HepG2 (cell line): ENCODE measurements at regions not wholly inside any gene's neighbourhood (a gene's known extent, or its start where the extent isn't known, plus 50 kb on each side); places are given as distances from the start of the nearest gene placed in this dataset.

Experiments used
- ATAC-seq: fragments of 200-7000 bp; cut with Tn5 transposase; 3 replicates; pipeline ENCODE4 v1.9.1; 2020; ENCODE audit warnings: mild to moderate bottlenecking, moderate library complexity
- BruUV-seq: library from RNA; stranded (reverse); fragments of 400-500 nt; replicated peaks from 2 replicates; lab custom pipeline; 2021; lab: Mats Ljungman, UMichigan
- CTCF ChIA-PET: fragments of 300-600 bp; formaldehyde crosslinking; extraction: SDS; loops from one replicate; lab custom pipeline; 2021; ENCODE audit warnings: low total read pairs, inconsistent platforms, low intra/inter-chr PET ratio; lab: Yijun Ruan, JAX
- POLR2A ChIA-PET: fragments of 350-600 bp; sonication (Branson Sonifier 250); formaldehyde crosslinking; loops from one replicate; lab custom pipeline; 2020; ENCODE audit warnings: antibody characterized with exemption, inconsistent platforms; lab: Yijun Ruan, JAX
- DNase-seq: peaks from one replicate; pipeline ENCODE4 v3.0.0-alpha.2; 2015; ENCODE audit warnings: low spot score
- FAIRE-seq: peaks from 3 replicates; lab custom pipeline; 2011; peaks lifted over from hg19 to GRCh38; lab: Jason Lieb, UNC
- H2AFZ ChIP-seq: one replicate; pipeline ENCODE4 v1.6.1; 2011; ENCODE audit warnings: low read length, inconsistent platforms
- H3K27ac ChIP-seq: fragments of 300-600 bp; 3 replicates; pipeline ENCODE4 v1.8.0; 2011; ENCODE audit warnings: mixed run types, mild to moderate bottlenecking, mixed read lengths, low read length, inconsistent platforms; ENCODE audit not compliant: insufficient read depth; ENCODE audit errors: extremely low read length
- H3K27me3 ChIP-seq, 2 experiments: fragments of 200-600 bp in 1 of 2; 2 replicates in 1 of 2; 3 replicates in 1 of 2; pipeline versions ENCODE4 v1.6.0 to v1.8.0; 2011; ENCODE audit warnings: low read length in 2 of 2, mild to moderate bottlenecking in 2 of 2, moderate library complexity in 2 of 2, inconsistent platforms in 1 of 2; ENCODE audit not compliant: insufficient read depth in 2 of 2, control insufficient read depth in 1 of 2
- H3K36me3 ChIP-seq, 2 experiments: fragments of 200-600 bp in 1 of 2; replicated peaks in 1 of 2; 2 replicates in 1 of 2; 3 replicates in 1 of 2; pipeline versions ENCODE4 v1.5.1 to v1.8.0; 2011; ENCODE audit warnings: low read length in 2 of 2, inconsistent platforms in 1 of 2; ENCODE audit not compliant: insufficient read depth in 2 of 2, control insufficient read depth in 1 of 2
- H3K4me1 ChIP-seq: 2 replicates; pipeline ENCODE4 v1.5.1; 2012; ENCODE audit warnings: low read length, inconsistent platforms; ENCODE audit not compliant: insufficient read depth
- H3K4me2 ChIP-seq: 2 replicates; pipeline ENCODE4 v1.6.0; 2011; ENCODE audit warnings: low read depth, low read length, inconsistent platforms
- H3K4me3 ChIP-seq, 3 experiments: fragments of 200-600 bp in 1 of 3; sonication (generic), shearing (Covaris generic) in 1 of 3; replicated peaks in 1 of 3; 2 replicates each; pipeline ENCODE4 v1.5.1; 2011 to 2016; ENCODE audit warnings: low read length in 3 of 3, inconsistent platforms in 2 of 3, low read depth in 2 of 3, mild to moderate bottlenecking in 2 of 3, control low read depth in 1 of 3, mixed read lengths in 1 of 3; ENCODE audit not compliant: insufficient read depth in 1 of 3
- H3K79me2 ChIP-seq: one replicate; pipeline ENCODE4 v1.6.1; 2011; ENCODE audit warnings: low read length, inconsistent platforms; ENCODE audit not compliant: insufficient read depth
- H3K9ac ChIP-seq: 2 replicates; pipeline ENCODE4 v1.6.0; 2011; ENCODE audit warnings: mild to moderate bottlenecking, low read depth, low read length, inconsistent platforms; ENCODE audit not compliant: insufficient read depth
- H3K9me3 ChIP-seq: 2 replicates; pipeline ENCODE4 v1.5.1; 2012; ENCODE audit warnings: mild to moderate bottlenecking, low read length
- H4K20me1 ChIP-seq: 2 replicates; pipeline ENCODE4 v1.6.0; 2011; ENCODE audit warnings: inconsistent platforms, mild to moderate bottlenecking, low read length, moderate library complexity; ENCODE audit not compliant: insufficient read depth
- DBP ChIP-seq: sonication (generic); formaldehyde crosslinking; IDR thresholded peaks from 2 replicates; pipeline ENCODE4 v1.4.0; 2020; ENCODE audit warnings: missing genetic modification reagents; ENCODE audit errors: not compliant biosample characterization
- EZH2 ChIP-seq: conservative IDR thresholded peaks from 2 replicates; pipeline ENCODE4 v1.6.1; 2012; ENCODE audit warnings: mild to moderate bottlenecking, low read depth, low read length, moderate library complexity
- GPN1 ChIP-seq: sonication (generic); formaldehyde crosslinking; IDR thresholded peaks from 2 replicates; pipeline ENCODE4 v1.5.1; 2020; ENCODE audit warnings: missing genetic modification reagents, borderline replicate concordance
- HHEX ChIP-seq: IDR thresholded peaks from 2 replicates; pipeline ENCODE4 v1.6.1; 2016; ENCODE audit warnings: control low read depth
- HOMEZ ChIP-seq: IDR thresholded peaks from 2 replicates; pipeline ENCODE4 v1.6.1; 2016; ENCODE audit warnings: low read depth
- MIXL1 ChIP-seq: IDR thresholded peaks from 2 replicates; pipeline ENCODE4 v1.6.1; 2016
- NR3C1 ChIP-seq: sonication (generic); formaldehyde crosslinking; IDR thresholded peaks from 2 replicates; pipeline ENCODE4 v1.4.0; 2020; ENCODE audit warnings: missing genetic modification reagents
- RORA ChIP-seq: sonication (generic); formaldehyde crosslinking; IDR thresholded peaks from 2 replicates; pipeline ENCODE4 v1.5.0; 2020; ENCODE audit warnings: mild to moderate bottlenecking, missing genetic modification reagents, moderate library complexity
- SIN3A ChIP-seq: IDR thresholded peaks from 2 replicates; pipeline ENCODE4 v1.6.1; 2011; ENCODE audit warnings: low read depth, mild to moderate bottlenecking, control low read depth, low read length, borderline replicate concordance
- SKI ChIP-seq: fragments of 450-650 bp; IDR thresholded peaks from one replicate; pipeline ENCODE4 v1.6.1; 2018; ENCODE audit warnings: mild to moderate bottlenecking; ENCODE audit not compliant: partially characterized antibody
- SMYD3 ChIP-seq: sonication (generic); formaldehyde crosslinking; IDR thresholded peaks from 2 replicates; pipeline ENCODE4 v1.8.1; 2023; ENCODE audit warnings: mild to moderate bottlenecking, missing genetic modification reagents
- SP140L ChIP-seq: sonication (generic); formaldehyde crosslinking; IDR thresholded peaks from 2 replicates; pipeline ENCODE4 v1.4.0; 2020; ENCODE audit warnings: missing genetic modification reagents, borderline replicate concordance
- TEAD3 ChIP-seq: optimal IDR thresholded peaks from 2 replicates; pipeline ENCODE3; 2016; ENCODE audit warnings: borderline replicate concordance
- XBP1 ChIP-seq: sonication (generic); formaldehyde crosslinking; IDR thresholded peaks from 2 replicates; pipeline ENCODE4 v1.5.0; 2020; ENCODE audit warnings: missing genetic modification reagents
- ZKSCAN5 ChIP-seq: sonication (generic); formaldehyde crosslinking; IDR thresholded peaks from 2 replicates; pipeline ENCODE4 v1.5.1; 2020; ENCODE audit warnings: mild to moderate bottlenecking, missing genetic modification reagents
- ZMYM4 ChIP-seq: sonication (generic); formaldehyde crosslinking; IDR thresholded peaks from 2 replicates; pipeline ENCODE4 v1.8.1; 2023; ENCODE audit warnings: mild to moderate bottlenecking, missing genetic modification reagents
- ZNF207 ChIP-seq: fragments of 450-650 bp; IDR thresholded peaks from 2 replicates; pipeline ENCODE4 v1.6.1; 2016; ENCODE audit warnings: antibody characterized with exemption, borderline replicate concordance
- ZNF446 ChIP-seq: sonication (generic); formaldehyde crosslinking; IDR thresholded peaks from 2 replicates; pipeline ENCODE4 v1.5.0; 2020; ENCODE audit warnings: mild to moderate bottlenecking, missing genetic modification reagents
- ZNF460 ChIP-seq: sonication (generic); formaldehyde crosslinking; IDR thresholded peaks from 2 replicates; pipeline ENCODE4 v1.5.1; 2020; ENCODE audit warnings: missing genetic modification reagents, mild to moderate bottlenecking, borderline replicate concordance
- ZNF780A ChIP-seq: sonication (generic); formaldehyde crosslinking; IDR thresholded peaks from 2 replicates; pipeline ENCODE4 v1.8.0; 2022; ENCODE audit warnings: mild to moderate bottlenecking, missing genetic modification reagents, moderate library complexity
- ZNF850 ChIP-seq: sonication (generic); formaldehyde crosslinking; conservative IDR thresholded peaks from 2 replicates; pipeline ENCODE4 v1.9.0; 2021; ENCODE audit warnings: mild to moderate bottlenecking, missing genetic modification reagents
- WGBS: methylation state at CpG from one replicate; pipeline ENCODE4 v1.1.6; 2017; ENCODE audit warnings: low lambda C conversion rate; 5-methylcytosine and 5-hydroxymethylcytosine counted together
- in situ Hi-C: cut with HindIII; loops from 2 replicates; pipeline ENCODE4 v1.10.0; 2017; ENCODE audit warnings: low pct_unique_long_range_greater_than_20kb; ENCODE audit not compliant: extremely low pct_ligation_motif_present
- intact Hi-C: fragments of 100-400 bp; cut with micrococcal nuclease; formaldehyde crosslinking; loops from one replicate; pipeline ENCODE4 v1.10.0; 2022; ENCODE audit not compliant: unreplicated experiment

GRCh38 chr5:28516722-28517121 lies 1478.3 kb upstream of the CDH9 start:
- H3K9me3 ChIP-seq, result no peaks in the 10 kb centered on the region
- TF ChIP-seq ZMYM4 (no peak), ZNF780A (CRISPR knock-in tag) (no peak), MIXL1 (CRISPR knock-in tag) (no peak), ZNF207 (no peak), SMYD3 (CRISPR knock-in tag) (no peak), NR3C1 (no peak), SKI (no peak), ZKSCAN5 (CRISPR knock-in tag) (no peak), GPN1 (no peak), ZNF850 (CRISPR knock-in tag) (no peak)

GRCh38 chr5:28512648-28513047 lies 1474.3 kb upstream of the CDH9 start:
- DNase-seq, result no peak
- H3K9ac ChIP-seq, result no peak overlapping the region
- no peak overlapping the region for H3K4me3 ChIP-seq
- 2% methylated on average over 4 of the region's 4 CpGs for WGBS
- TF ChIP-seq DBP (CRISPR knock-in tag), result no peak
- TF ChIP-seq XBP1 (CRISPR knock-in tag), result no peak
- no peak for TF ChIP-seq RORA (CRISPR knock-in tag)
- no peak for TF ChIP-seq HHEX (CRISPR knock-in tag)
- no peak for TF ChIP-seq EZH2
- TF ChIP-seq TEAD3 (CRISPR knock-in tag), result no peak
- TF ChIP-seq ZNF446 (CRISPR knock-in tag), result no peak
- TF ChIP-seq SIN3A, result no peak
- TF ChIP-seq HOMEZ (CRISPR knock-in tag), result no peak
- TF ChIP-seq SP140L (CRISPR knock-in tag), result no peak
- TF ChIP-seq ZNF460 (CRISPR knock-in tag), result no peak
- FAIRE-seq, result no peak
- H2AFZ ChIP-seq, result no peak overlapping the region
- H3K4me1 ChIP-seq, result no peaks in the 10 kb centered on the region
- no peak overlapping the region for H3K4me2 ChIP-seq
- H3K79me2 ChIP-seq, result no peaks in the 10 kb centered on the region
- no TSS peak for BruUV-seq
- in situ Hi-C loops (no loop called here), intact Hi-C loops (no loop called here)
- ATAC-seq, result no peak
- POLR2A ChIA-PET, result no interaction called here
- H3K36me3 ChIP-seq, result no peaks in the 10 kb centered on the region
- no peak overlapping the region for H3K27ac ChIP-seq
- H3K9me3 ChIP-seq, result peaks cover 8% of the 10 kb centered on the region; the same call in 1 of the 2 replicates
- H4K20me1 ChIP-seq, result no peaks in the 10 kb centered on the region
- CTCF ChIA-PET, result no interaction called here
- no peaks in the 10 kb centered on the region for H3K27me3 ChIP-seq

More at GRCh38 chr5:28516722-28517121, 1478.3 kb upstream of the CDH9 start:
- no peak for DNase-seq
- no peak overlapping the region for H3K9ac ChIP-seq
- no peak for ATAC-seq
- no peak overlapping the region for H3K27ac ChIP-seq
- H3K4me1 ChIP-seq, result no peaks in the 10 kb centered on the region
- WGBS, result 8% methylated on average over 4 of the region's 4 CpGs
- no peak for FAIRE-seq
- H3K4me3 ChIP-seq, result no peak overlapping the region
- no peaks in the 10 kb centered on the region for H3K36me3 ChIP-seq
- POLR2A ChIA-PET, result no interaction called here
- no peak overlapping the region for H2AFZ ChIP-seq
- H3K27me3 ChIP-seq, result no peaks in the 10 kb centered on the region
- no TSS peak for BruUV-seq
- intact Hi-C loops, result no loop called here
- H4K20me1 ChIP-seq, result no peaks in the 10 kb centered on the region
- CTCF ChIA-PET, result no interaction called here
- H3K79me2 ChIP-seq, result no peaks in the 10 kb centered on the region
- no peak overlapping the region for H3K4me2 ChIP-seq
- in situ Hi-C loops, result no loop called here
